ENCODE measurements at regions not wholly inside any gene's neighbourhood (a gene's known extent, or its start where the extent isn't known, plus 50 kb on each side); places are given as distances from the start of the nearest gene placed in this dataset.
A peak's percentile ranks its signal among the peaks of the same experiment; 100 is the strongest.

DNA sequence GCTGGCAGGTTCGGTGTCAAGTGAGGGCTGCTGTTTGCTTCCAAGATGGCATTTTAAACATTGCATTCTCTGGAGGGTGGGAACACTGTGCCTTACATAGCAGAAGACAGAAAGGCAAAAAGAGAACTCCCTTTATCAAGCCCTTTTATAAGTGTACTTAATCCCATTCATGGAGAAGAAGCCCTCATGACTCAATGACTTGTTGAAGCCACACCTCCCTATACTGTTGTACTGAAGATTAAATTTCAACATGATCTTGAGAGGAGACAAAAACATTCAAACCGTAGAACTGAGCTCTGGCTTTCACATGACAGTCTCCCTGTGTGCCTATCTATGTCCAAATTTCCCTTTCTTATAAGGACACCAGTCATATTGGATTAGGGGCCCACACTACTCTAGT is 443.4 kb upstream of the CDIN1 start:
- 0 out of 2 replicates have a peak overlapping the region, but pooled peaks have one; percentile 38 for H2AK5ac ChIP-seq (ENCODE audit: low read depth, low read length)
- H3K9me3 ChIP-seq (ENCODE audit: control insufficient read depth, insufficient read depth, low read length) = no peaks in the 10 kb centered on the region; the same call in 1 of the 2 replicates
- H3K27ac ChIP-seq (ENCODE audit: insufficient read depth, low read length) = no peak overlapping the region
- peak overlapping the region; percentile 7; the same call in 1 of the 2 replicates for H3K14ac ChIP-seq (replicated peaks; ENCODE audit: low read depth, low read length)
- peak overlapping the region; percentile 62 for H3K18ac ChIP-seq (ENCODE audit: low read depth, low read length)
- H3K4me3 ChIP-seq (ENCODE audit: insufficient read depth, low read depth, low read length) = no peak overlapping the region
- H2AK9ac ChIP-seq (replicated peaks; ENCODE audit: low read depth, low read length, poor library complexity) = no peak overlapping the region
- H4K8ac ChIP-seq (ENCODE audit: low read depth in 2 of 2, low read length in 2 of 2) = peak overlapping the region in 1 of 2 experiments; percentile 69; a peak in 2 of 4 replicates
- no peaks in the 10 kb centered on the region for H4K20me1 ChIP-seq (ENCODE audit: insufficient read depth, low read length)
- peak overlapping the region; percentile 39; the same call in 1 of the 2 replicates for H4K91ac ChIP-seq (ENCODE audit: insufficient read depth, low read depth, low read length)
- H2AFZ ChIP-seq (replicated peaks; ENCODE audit: low read length, poor library complexity) = no peak overlapping the region
- H3K23ac ChIP-seq (ENCODE audit: low read depth, low read length) = peak overlapping the region; percentile 49; the same call in 1 of the 2 replicates
- H3K4ac ChIP-seq (ENCODE audit: low read depth, low read length) = peak overlapping the region; percentile 56; the same call in 1 of the 2 replicates
- intact Hi-C loops (cut with micrococcal nuclease) = loop anchor here (10.0 kb wide), 1 partner anchor 381 kb away; no protein-coding TSS in a partner anchor
- peak overlapping the region; percentile 35; the same call in 1 of the 2 replicates for H4K5ac ChIP-seq (ENCODE audit: low read depth, low read length)
- no peaks in the 10 kb centered on the region for H3K9me1 ChIP-seq (ENCODE audit: insufficient read depth, low read length)
- TF ChIP-seq RCOR1 (IDR thresholded peaks at IDR 0.05; ENCODE audit: insufficient replicate concordance, low read length) (no peak), CEBPB (IDR thresholded peaks at IDR 0.05; ENCODE audit: low read depth, low read length) (no peak), RAD21 (IDR thresholded peaks at IDR 0.05; ENCODE audit: low read length) (no peak), SMC3 (IDR thresholded peaks at IDR 0.05; ENCODE audit: low read depth, low read length) (no peak), MAFK (IDR thresholded peaks at IDR 0.05; ENCODE audit: low read depth, low read length) (no peak), NFE2L2 (IDR thresholded peaks at IDR 0.05; ENCODE audit: low read depth, low read length) (no peak), POLR2A (IDR thresholded peaks at IDR 0.05; ENCODE audit: low read depth, low read length) (no peak), MAZ (IDR thresholded peaks at IDR 0.05; ENCODE audit: borderline replicate concordance, low read depth, low read length) (no peak), MXI1 (IDR thresholded peaks at IDR 0.05; ENCODE audit: borderline replicate concordance, low read depth, low read length) (no peak), CHD1 (IDR thresholded peaks at IDR 0.05; ENCODE audit: low read depth, low read length) (no peak), RFX5 (IDR thresholded peaks at IDR 0.05; ENCODE audit: low read depth, low read length) (no peak), FOS (IDR thresholded peaks at IDR 0.05; ENCODE audit: low read depth, low read length) (no peak), BHLHE40 (IDR thresholded peaks at IDR 0.05; ENCODE audit: low read depth, low read length) (no peak)
- TF ChIP-seq, protein P1, sequence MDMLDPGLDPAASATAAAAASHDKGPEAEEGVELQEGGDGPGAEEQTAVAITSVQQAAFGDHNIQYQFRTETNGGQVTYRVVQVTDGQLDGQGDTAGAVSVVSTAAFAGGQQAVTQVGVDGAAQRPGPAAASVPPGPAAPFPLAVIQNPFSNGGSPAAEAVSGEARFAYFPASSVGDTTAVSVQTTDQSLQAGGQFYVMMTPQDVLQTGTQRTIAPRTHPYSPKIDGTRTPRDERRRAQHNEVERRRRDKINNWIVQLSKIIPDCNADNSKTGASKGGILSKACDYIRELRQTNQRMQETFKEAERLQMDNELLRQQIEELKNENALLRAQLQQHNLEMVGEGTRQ (IDR thresholded peaks at IDR 0.05; ENCODE audit: low read depth, low read length) = no peak
- TF ChIP-seq, protein P2, sequence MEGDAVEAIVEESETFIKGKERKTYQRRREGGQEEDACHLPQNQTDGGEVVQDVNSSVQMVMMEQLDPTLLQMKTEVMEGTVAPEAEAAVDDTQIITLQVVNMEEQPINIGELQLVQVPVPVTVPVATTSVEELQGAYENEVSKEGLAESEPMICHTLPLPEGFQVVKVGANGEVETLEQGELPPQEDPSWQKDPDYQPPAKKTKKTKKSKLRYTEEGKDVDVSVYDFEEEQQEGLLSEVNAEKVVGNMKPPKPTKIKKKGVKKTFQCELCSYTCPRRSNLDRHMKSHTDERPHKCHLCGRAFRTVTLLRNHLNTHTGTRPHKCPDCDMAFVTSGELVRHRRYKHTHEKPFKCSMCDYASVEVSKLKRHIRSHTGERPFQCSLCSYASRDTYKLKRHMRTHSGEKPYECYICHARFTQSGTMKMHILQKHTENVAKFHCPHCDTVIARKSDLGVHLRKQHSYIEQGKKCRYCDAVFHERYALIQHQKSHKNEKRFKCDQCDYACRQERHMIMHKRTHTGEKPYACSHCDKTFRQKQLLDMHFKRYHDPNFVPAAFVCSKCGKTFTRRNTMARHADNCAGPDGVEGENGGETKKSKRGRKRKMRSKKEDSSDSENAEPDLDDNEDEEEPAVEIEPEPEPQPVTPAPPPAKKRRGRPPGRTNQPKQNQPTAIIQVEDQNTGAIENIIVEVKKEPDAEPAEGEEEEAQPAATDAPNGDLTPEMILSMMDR (conservative IDR thresholded peaks at IDR 0.05; ENCODE audit: low read depth, low read length) = no peak
- TF ChIP-seq, protein P3, sequence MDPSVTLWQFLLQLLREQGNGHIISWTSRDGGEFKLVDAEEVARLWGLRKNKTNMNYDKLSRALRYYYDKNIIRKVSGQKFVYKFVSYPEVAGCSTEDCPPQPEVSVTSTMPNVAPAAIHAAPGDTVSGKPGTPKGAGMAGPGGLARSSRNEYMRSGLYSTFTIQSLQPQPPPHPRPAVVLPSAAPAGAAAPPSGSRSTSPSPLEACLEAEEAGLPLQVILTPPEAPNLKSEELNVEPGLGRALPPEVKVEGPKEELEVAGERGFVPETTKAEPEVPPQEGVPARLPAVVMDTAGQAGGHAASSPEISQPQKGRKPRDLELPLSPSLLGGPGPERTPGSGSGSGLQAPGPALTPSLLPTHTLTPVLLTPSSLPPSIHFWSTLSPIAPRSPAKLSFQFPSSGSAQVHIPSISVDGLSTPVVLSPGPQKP (IDR thresholded peaks at IDR 0.05; ENCODE audit: borderline replicate concordance, low read depth, low read length) = no peak
- H3K9ac ChIP-seq (ENCODE audit: low read depth, low read length) = no peak overlapping the region
- H3K56ac ChIP-seq (ENCODE audit: extremely low read depth, insufficient read depth, low read length) = no peak overlapping the region
- H2BK20ac ChIP-seq (ENCODE audit: low read depth, low read length) = peak overlapping the region; percentile 57; the same call in 1 of the 2 replicates
- peak overlapping the region; percentile 74; the same call in 2 of the 3 replicates for H2BK15ac ChIP-seq (ENCODE audit: low read depth, low read length)
- dilution Hi-C loops (cut with HindIII; ENCODE audit: low sequenced_read_pairs, unreplicated experiment) = no loop called here
- peaks cover 8% of the 10 kb centered on the region for H3K4me1 ChIP-seq (ENCODE audit: control insufficient read depth, insufficient read depth, low read length)
- H2BK120ac ChIP-seq (ENCODE audit: low read depth, low read length) = peak overlapping the region; percentile 57; the same call in 1 of the 2 replicates
- peak overlapping the region; percentile 62 for H2BK5ac ChIP-seq (ENCODE audit: low read depth, low read length, poor library complexity, severe bottlenecking)
- no CpG with 5 or more reads among the region's 2 CpGs for WGBS, 2 experiments (ENCODE audit: extremely low coverage in 2 of 2, insufficient read length in 1 of 2)
- peak; percentile 35 for DNase-seq
- BruUV-seq (replicated peaks) = no TSS peak
- ATAC-seq (ENCODE audit: low read depth) = peak; percentile 46
- H3K4me2 ChIP-seq (ENCODE audit: low read depth, low read length) = no peak overlapping the region
- ChIA-PET POLR2A (ENCODE audit: unreplicated experiment) (no interaction called here), CTCF (no interaction called here)
- H3K79me1 ChIP-seq (ENCODE audit: low read depth in 1 of 2, low read length in 2 of 2) = no peaks in the 10 kb centered on the region
- in situ Hi-C loops (cut with MboI; ENCODE audit: low sequenced_read_pairs) = no loop called here
- H3K27me3 ChIP-seq (ENCODE audit: control insufficient read depth, insufficient read depth, low read length) = no peaks in the 10 kb centered on the region
- H3K36me3 ChIP-seq (ENCODE audit: control insufficient read depth, insufficient read depth, low read length) = no peaks in the 10 kb centered on the region

Data from IMR-90 (cell line).